ENCODE measurements at regions not wholly inside any gene's neighbourhood (a gene's known extent, or its start where the extent isn't known, plus 50 kb on each side); places are given as distances from the start of the nearest gene placed in this dataset.

- H3K4me3 ChIP-seq (ENCODE audit: insufficient read length, low read depth) = no peak overlapping the region
- H3K27me3 ChIP-seq (ENCODE audit: insufficient read depth, insufficient read length) = no peaks in the 10 kb centered on the region
- H3K36me3 ChIP-seq (ENCODE audit: insufficient read depth, insufficient read length, low read length) = no peaks in the 10 kb centered on the region
- DNase-seq (ENCODE audit: low read depth, low spot score) = no peak
- TF ChIP-seq YY1 (IDR thresholded peaks at IDR 0.05; ENCODE audit: insufficient read depth, insufficient read length) (no peak), ZNF274 (IDR thresholded peaks at IDR 0.05; ENCODE audit: low read depth, low read length) (no peak)
- H3K9me3 ChIP-seq (ENCODE audit: insufficient read depth, low read length) = no peaks in the 10 kb centered on the region
- no peaks in the 10 kb centered on the region for H3K4me1 ChIP-seq (ENCODE audit: insufficient read depth, insufficient read length)
- H3K9ac ChIP-seq (ENCODE audit: insufficient read length, low read depth) = no peak overlapping the region
Observed at GRCh38 chr11:81052344-81053158, 1611.7 kb upstream of the TENM4 start.

GRCh38 chr11:81039916-81040524 is 1599.2 kb upstream of the TENM4 start:
- Histone ChIP-seq H3K36me3 (ENCODE audit: insufficient read depth, insufficient read length, low read length) (no peaks in the 10 kb centered on the region), H3K4me1 (ENCODE audit: insufficient read depth, insufficient read length) (no peaks in the 10 kb centered on the region), H3K27me3 (ENCODE audit: insufficient read depth, insufficient read length) (no peaks in the 10 kb centered on the region), H3K4me3 (ENCODE audit: insufficient read length, low read depth) (no peak overlapping the region), H3K9ac (ENCODE audit: insufficient read length, low read depth) (no peak overlapping the region), H3K9me3 (ENCODE audit: insufficient read depth, low read length) (peaks cover 12% of the 10 kb centered on the region)
- DNase-seq (ENCODE audit: low read depth, low spot score) = no peak
- no peak for TF ChIP-seq YY1 (IDR thresholded peaks at IDR 0.05; ENCODE audit: insufficient read depth, insufficient read length)
- no peak for TF ChIP-seq SUZ12 (IDR thresholded peaks at IDR 0.05; ENCODE audit: extremely low read depth, insufficient read depth, insufficient read length)
- TF ChIP-seq ZNF274 (IDR thresholded peaks at IDR 0.05; ENCODE audit: low read depth, low read length) = no peak

GRCh38 chr11:81036168-81036870 is 1595.5 kb upstream of the TENM4 start:
- DNase-seq (ENCODE audit: low read depth, low spot score) = no peak
- no peaks in the 10 kb centered on the region for H3K36me3 ChIP-seq (ENCODE audit: insufficient read depth, insufficient read length, low read length)
- H3K27me3 ChIP-seq (ENCODE audit: insufficient read depth, insufficient read length) = no peaks in the 10 kb centered on the region
- no peak overlapping the region for H3K4me3 ChIP-seq (ENCODE audit: insufficient read length, low read depth)
- H3K9ac ChIP-seq (ENCODE audit: insufficient read length, low read depth) = no peak overlapping the region
- no peaks in the 10 kb centered on the region for H3K4me1 ChIP-seq (ENCODE audit: insufficient read depth, insufficient read length)
- H3K9me3 ChIP-seq (ENCODE audit: insufficient read depth, low read length) = peaks cover 12% of the 10 kb centered on the region
- no peak for TF ChIP-seq SUZ12 (IDR thresholded peaks at IDR 0.05; ENCODE audit: extremely low read depth, insufficient read depth, insufficient read length)
- TF ChIP-seq ZNF274 (IDR thresholded peaks at IDR 0.05; ENCODE audit: low read depth, low read length) = no peak
- no peak for TF ChIP-seq YY1 (IDR thresholded peaks at IDR 0.05; ENCODE audit: insufficient read depth, insufficient read length)

GRCh38 chr11:81033779-81034540 is 1593.1 kb upstream of the TENM4 start:
- Histone ChIP-seq H3K36me3 (ENCODE audit: insufficient read depth, insufficient read length, low read length) (no peaks in the 10 kb centered on the region), H3K4me1 (ENCODE audit: insufficient read depth, insufficient read length) (no peaks in the 10 kb centered on the region), H3K27me3 (ENCODE audit: insufficient read depth, insufficient read length) (no peaks in the 10 kb centered on the region), H3K4me3 (ENCODE audit: insufficient read length, low read depth) (no peak overlapping the region), H3K9ac (ENCODE audit: insufficient read length, low read depth) (no peak overlapping the region), H3K9me3 (ENCODE audit: insufficient read depth, low read length) (peaks cover 12% of the 10 kb centered on the region)
- TF ChIP-seq ZNF274 (IDR thresholded peaks at IDR 0.05; ENCODE audit: low read depth, low read length) (no peak), YY1 (IDR thresholded peaks at IDR 0.05; ENCODE audit: insufficient read depth, insufficient read length) (no peak)
- DNase-seq (ENCODE audit: low read depth, low spot score) = no peak

GRCh38 chr11:81032906-81033305 is 1592.1 kb upstream of the TENM4 start:
- H3K27me3 ChIP-seq (ENCODE audit: insufficient read depth, insufficient read length) = no peaks in the 10 kb centered on the region
- no peak for DNase-seq (ENCODE audit: low read depth, low spot score)
- TF ChIP-seq ZNF274 (IDR thresholded peaks at IDR 0.05; ENCODE audit: low read depth, low read length) = no peak
- no peak for TF ChIP-seq SUZ12 (IDR thresholded peaks at IDR 0.05; ENCODE audit: extremely low read depth, insufficient read depth, insufficient read length)
- no peak for TF ChIP-seq YY1 (IDR thresholded peaks at IDR 0.05; ENCODE audit: insufficient read depth, insufficient read length)
- no peak overlapping the region for H3K9ac ChIP-seq (ENCODE audit: insufficient read length, low read depth)
- H3K4me1 ChIP-seq (ENCODE audit: insufficient read depth, insufficient read length) = no peaks in the 10 kb centered on the region
- H3K9me3 ChIP-seq (ENCODE audit: insufficient read depth, low read length) = peaks cover 12% of the 10 kb centered on the region
- H3K36me3 ChIP-seq (ENCODE audit: insufficient read depth, insufficient read length, low read length) = no peaks in the 10 kb centered on the region
- no peak overlapping the region for H3K4me3 ChIP-seq (ENCODE audit: insufficient read length, low read depth)

- DNase-seq (ENCODE audit: low read depth, low spot score) = no peak
- Histone ChIP-seq H3K9ac (ENCODE audit: insufficient read length, low read depth) (no peak overlapping the region), H3K27me3 (ENCODE audit: insufficient read depth, insufficient read length) (no peaks in the 10 kb centered on the region), H3K4me3 (ENCODE audit: insufficient read length, low read depth) (no peak overlapping the region), H3K9me3 (ENCODE audit: insufficient read depth, low read length) (no peaks in the 10 kb centered on the region), H3K36me3 (ENCODE audit: insufficient read depth, insufficient read length, low read length) (no peaks in the 10 kb centered on the region), H3K4me1 (ENCODE audit: insufficient read depth, insufficient read length) (no peaks in the 10 kb centered on the region)
- TF ChIP-seq YY1 (IDR thresholded peaks at IDR 0.05; ENCODE audit: insufficient read depth, insufficient read length) (no peak), ZNF274 (IDR thresholded peaks at IDR 0.05; ENCODE audit: low read depth, low read length) (no peak), SUZ12 (IDR thresholded peaks at IDR 0.05; ENCODE audit: extremely low read depth, insufficient read depth, insufficient read length) (no peak)
Observed at GRCh38 chr11:81030186-81030585, 1589.4 kb upstream of the TENM4 start.
